K562 (cell line): ENCODE measurements at regions not wholly inside any gene's neighbourhood (a gene's known extent, or its start where the extent isn't known, plus 50 kb on each side); places are given as distances from the start of the nearest gene placed in this dataset.

Source experiments
- ATAC-seq: fragments of 200-7000 bp; cut with Tn5 transposase; 3 replicates; pipeline ENCODE4 v1.9.1; 2020; ENCODE audit warnings: moderate library complexity
- BruUV-seq: library from RNA; stranded (reverse); fragments of 400-500 nt; replicated peaks from 2 replicates; lab custom pipeline; 2021; lab: Mats Ljungman, UMichigan
- CTCF ChIA-PET: fragments of 300-600 bp; formaldehyde crosslinking; extraction: SDS; loops from one replicate; lab custom pipeline; 2021; ENCODE audit warnings: low intra/inter-chr PET ratio; lab: Yijun Ruan, JAX
- POLR2A ChIA-PET: fragments of 300-600, 350-650 bp; sonication (Branson Sonifier 250); formaldehyde crosslinking; extraction: SDS; loops from one replicate; lab custom pipeline; 2021; ENCODE audit warnings: antibody characterized with exemption, inconsistent platforms; lab: Yijun Ruan, JAX
- DNase-seq, 4 experiments: peaks; one replicate each; pipeline versions ENCODE4 v3.0.0 to v3.0.0-alpha.2; 2011 to 2018; ENCODE audit warnings: low spot score in 3 of 4, mixed read lengths in 3 of 4; ENCODE audit errors: extremely low read depth in 1 of 4
- FAIRE-seq: peaks from 2 replicates; lab custom pipeline; 2011; peaks lifted over from hg19 to GRCh38; lab: Jason Lieb, UNC
- H2AFZ ChIP-seq: 2 replicates; pipeline ENCODE4 v1.6.0; 2011; ENCODE audit warnings: low read depth, low read length, control low read depth, inconsistent platforms
- H3K27ac ChIP-seq: fragments of 200-600 bp; 3 replicates; pipeline ENCODE4 v1.8.0; 2011; ENCODE audit warnings: low read depth, mild to moderate bottlenecking, control low read depth, inconsistent platforms, low read length, moderate library complexity, mixed read lengths; ENCODE audit errors: extremely low read depth
- H3K27me3 ChIP-seq, 2 experiments: fragments of 300-600 bp in 1 of 2; 2 replicates in 1 of 2; 3 replicates in 1 of 2; pipeline versions ENCODE4 v1.6.0 to v1.8.0; 2011; ENCODE audit warnings: inconsistent platforms in 2 of 2, low read length in 2 of 2, mild to moderate bottlenecking in 1 of 2, mixed read lengths in 1 of 2, moderate library complexity in 1 of 2; ENCODE audit not compliant: control insufficient read depth in 2 of 2, insufficient read depth in 2 of 2
- H3K36me3 ChIP-seq: fragments of 300-600 bp; 3 replicates; pipeline ENCODE4 v1.8.0; 2011; ENCODE audit warnings: mild to moderate bottlenecking, low read length, inconsistent platforms; ENCODE audit not compliant: control insufficient read depth, insufficient read depth
- H3K4me1 ChIP-seq, 2 experiments: fragments of 200-600 bp in 1 of 2; replicated peaks in 1 of 2; 2 replicates in 1 of 2; 3 replicates in 1 of 2; pipeline versions ENCODE4 v1.5.1 to v1.8.0; 2011; ENCODE audit warnings: inconsistent platforms in 2 of 2, low read length in 2 of 2, mild to moderate bottlenecking in 1 of 2, mixed read lengths in 1 of 2, moderate library complexity in 1 of 2; ENCODE audit not compliant: control insufficient read depth in 2 of 2, insufficient read depth in 2 of 2
- H3K4me2 ChIP-seq: 2 replicates; pipeline ENCODE4 v1.6.1; 2011; ENCODE audit warnings: low read length, control low read depth, inconsistent platforms, mixed read lengths; ENCODE audit not compliant: insufficient read depth
- H3K4me3 ChIP-seq: fragments of 200-600 bp; sonication (generic), shearing (Covaris generic); 2 replicates; pipeline ENCODE4 v1.5.1; 2016; ENCODE audit warnings: control low read depth, inconsistent platforms
- H3K79me2 ChIP-seq: fragments of 200-600 bp; 3 replicates; pipeline ENCODE4 v1.8.0; 2011; ENCODE audit warnings: low read length, inconsistent platforms; ENCODE audit not compliant: control insufficient read depth, insufficient read depth
- H3K9ac ChIP-seq, 2 experiments: 2 replicates each; pipeline versions ENCODE4 v1.6.0 to v1.6.1; 2011; ENCODE audit warnings: low read depth in 2 of 2, low read length in 2 of 2, control low read depth in 1 of 2, inconsistent platforms in 1 of 2, mild to moderate bottlenecking in 1 of 2, mixed read lengths in 1 of 2; ENCODE audit not compliant: insufficient read depth in 1 of 2
- H3K9me1 ChIP-seq: one replicate; pipeline ENCODE4 v1.6.0; 2011; ENCODE audit warnings: inconsistent platforms, mild to moderate bottlenecking, low read length, moderate library complexity; ENCODE audit not compliant: control insufficient read depth, insufficient read depth
- H3K9me3 ChIP-seq: replicated peaks from 2 replicates; pipeline ENCODE4 v1.5.1; 2011; ENCODE audit warnings: low read depth, low read length, inconsistent platforms; ENCODE audit not compliant: control insufficient read depth, insufficient read depth
- H4K20me1 ChIP-seq: replicated peaks from 2 replicates; pipeline ENCODE4 v1.6.1; 2011; ENCODE audit warnings: low read length, inconsistent platforms, mixed read lengths; ENCODE audit not compliant: control insufficient read depth, insufficient read depth
- CTBP1 ChIP-seq: fragments of 450-650 bp; IDR thresholded peaks from 2 replicates; pipeline ENCODE4 v1.6.1; 2016; ENCODE audit warnings: borderline replicate concordance
- FOS ChIP-seq: IDR thresholded peaks from 3 replicates; pipeline ENCODE4 v1.6.1; 2011; ENCODE audit not compliant: insufficient read length; ENCODE audit errors: extremely low read depth
- MEF2A ChIP-seq: IDR thresholded peaks from 2 replicates; pipeline ENCODE4 v1.6.1; 2011; ENCODE audit warnings: low read depth, mild to moderate bottlenecking, low read length, moderate library complexity; ENCODE audit not compliant: control insufficient read depth
- YY1 ChIP-seq, 3 experiments: IDR thresholded peaks; 2 replicates each; pipeline ENCODE4 v1.6.1; 2011; ENCODE audit warnings: low read length in 2 of 3, mild to moderate bottlenecking in 2 of 3, moderate library complexity in 2 of 3, borderline replicate concordance in 1 of 3, control low read depth in 1 of 3, low read depth in 1 of 3; ENCODE audit not compliant: insufficient read depth in 3 of 3, insufficient replicate concordance in 2 of 3, control insufficient read depth in 1 of 3, insufficient read length in 1 of 3; ENCODE audit errors: extremely low read depth in 1 of 3
- WGBS: fragments of 100-300 bp; shearing (Covaris generic); methylation state at CpG from one replicate; pipeline ENCODE4 v1.1.6; 2016; ENCODE audit warnings: low coverage, mixed read lengths; ENCODE audit not compliant: insufficient coverage; ENCODE audit errors: missing lambda C conversion rate; 5-methylcytosine and 5-hydroxymethylcytosine counted together
- in situ Hi-C: fragments of 300-500 bp; cut with MboI; formaldehyde crosslinking; loops from 4 replicates; pipeline ENCODE4 v1.15.0; 2018; ENCODE audit warnings: inconsistent platforms, mixed read lengths
- intact Hi-C: fragments of 100-400 bp; cut with micrococcal nuclease; formaldehyde crosslinking; loops from 2 replicates; pipeline ENCODE4 v1.14.2; 2022

GRCh38 chrX:116667346-116668134, 204.8 kb upstream of the CT83 start:
- Histone ChIP-seq H3K4me2 (no peak overlapping the region), H3K27me3 (no peaks in the 10 kb centered on the region), H3K9me3 (no peaks in the 10 kb centered on the region), H3K4me3 (no peak overlapping the region), H3K36me3 (no peaks in the 10 kb centered on the region), H3K9me1 (no peaks in the 10 kb centered on the region), H3K79me2 (no peaks in the 10 kb centered on the region), H3K27ac (no peak overlapping the region), H4K20me1 (no peaks in the 10 kb centered on the region), H3K4me1 (no peaks in the 10 kb centered on the region), H2AFZ (no peak overlapping the region), H3K9ac (no peak overlapping the region)
- ChIA-PET POLR2A (no interaction called here), CTCF (no interaction called here)
- intact Hi-C loops (no loop called here), in situ Hi-C loops (no loop called here)
- no peak for ATAC-seq
- FAIRE-seq = no peak
- no peak for DNase-seq
- no TSS peak for BruUV-seq
- TF ChIP-seq FOS = no peak
- TF ChIP-seq CTBP1 = no peak
- 4% methylated on average over 5 of the region's 8 CpGs for WGBS

GRCh38 chrX:116657071-116657470, 194.3 kb upstream of the CT83 start:
- Histone ChIP-seq H3K27ac (no peak overlapping the region), H3K27me3 (no peaks in the 10 kb centered on the region), H4K20me1 (no peaks in the 10 kb centered on the region), H3K79me2 (no peaks in the 10 kb centered on the region), H2AFZ (no peak overlapping the region), H3K4me1 (no peaks in the 10 kb centered on the region), H3K9me1 (no peaks in the 10 kb centered on the region)
- intact Hi-C loops = no loop called here
- CTCF ChIA-PET = no interaction called here
- no peak for DNase-seq
- no peak for ATAC-seq
- in situ Hi-C loops = no loop called here
- no peak for TF ChIP-seq YY1 (IDR thresholded peaks at IDR 0.05; ENCODE audit: borderline replicate concordance in 1 of 3, control insufficient read depth in 1 of 3, extremely low read depth in 1 of 3, insufficient read depth in 3 of 3, insufficient read length in 1 of 3, insufficient replicate concordance in 2 of 3, low read depth in 1 of 3, low read length in 2 of 3)
- no peak for TF ChIP-seq MEF2A
- TF ChIP-seq, all 486 proteins: peak for 0
- Histone ChIP-seq H3K4me3 (no peak overlapping the region), H3K9me3 (no peaks in the 10 kb centered on the region), H3K9ac (no peak overlapping the region), H3K4me2 (no peak overlapping the region), H3K36me3 (no peaks in the 10 kb centered on the region)
- FAIRE-seq = no peak
- POLR2A ChIA-PET = no interaction called here
- no TSS peak for BruUV-seq
